ENCODE measurements at regions not wholly inside any gene's neighbourhood (a gene's known extent, or its start where the extent isn't known, plus 50 kb on each side); places are given as distances from the start of the nearest gene placed in this dataset.

DNA sequence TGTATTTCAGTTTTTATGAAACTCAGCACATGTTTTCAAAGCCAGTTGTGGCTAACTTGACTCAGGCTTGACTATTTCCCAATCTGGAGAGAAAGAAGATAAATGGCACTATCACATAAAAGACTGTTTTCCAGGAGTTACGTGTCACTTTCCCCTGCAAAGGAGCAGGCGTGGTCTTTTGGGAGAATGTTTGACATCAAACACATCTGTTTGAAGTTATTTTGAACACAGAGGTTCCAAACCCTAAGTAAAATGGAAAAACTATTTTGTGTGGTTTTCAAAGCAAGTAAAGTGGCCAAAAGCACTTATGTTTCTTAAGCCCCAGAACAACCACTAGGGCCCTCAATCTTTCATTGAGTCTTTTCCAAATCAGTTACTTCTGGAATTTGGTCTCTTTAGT lies 89.7 kb downstream of the FOXF2 start:
- TF ChIP-seq, protein P1, sequence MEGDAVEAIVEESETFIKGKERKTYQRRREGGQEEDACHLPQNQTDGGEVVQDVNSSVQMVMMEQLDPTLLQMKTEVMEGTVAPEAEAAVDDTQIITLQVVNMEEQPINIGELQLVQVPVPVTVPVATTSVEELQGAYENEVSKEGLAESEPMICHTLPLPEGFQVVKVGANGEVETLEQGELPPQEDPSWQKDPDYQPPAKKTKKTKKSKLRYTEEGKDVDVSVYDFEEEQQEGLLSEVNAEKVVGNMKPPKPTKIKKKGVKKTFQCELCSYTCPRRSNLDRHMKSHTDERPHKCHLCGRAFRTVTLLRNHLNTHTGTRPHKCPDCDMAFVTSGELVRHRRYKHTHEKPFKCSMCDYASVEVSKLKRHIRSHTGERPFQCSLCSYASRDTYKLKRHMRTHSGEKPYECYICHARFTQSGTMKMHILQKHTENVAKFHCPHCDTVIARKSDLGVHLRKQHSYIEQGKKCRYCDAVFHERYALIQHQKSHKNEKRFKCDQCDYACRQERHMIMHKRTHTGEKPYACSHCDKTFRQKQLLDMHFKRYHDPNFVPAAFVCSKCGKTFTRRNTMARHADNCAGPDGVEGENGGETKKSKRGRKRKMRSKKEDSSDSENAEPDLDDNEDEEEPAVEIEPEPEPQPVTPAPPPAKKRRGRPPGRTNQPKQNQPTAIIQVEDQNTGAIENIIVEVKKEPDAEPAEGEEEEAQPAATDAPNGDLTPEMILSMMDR (IDR thresholded peaks at IDR 0.05; ENCODE audit: insufficient read depth, low read length, poor library complexity, severe bottlenecking), result no peak
- Histone ChIP-seq H3K27me3 (ENCODE audit: control insufficient read depth, insufficient read depth, low read length) (no peaks in the 10 kb centered on the region), H3K4me3 (ENCODE audit: low read depth, low read length) (no peak overlapping the region), H3K36me3 (ENCODE audit: control insufficient read depth, insufficient read depth, low read length) (no peaks in the 10 kb centered on the region)
- no peak for DNase-seq (ENCODE audit: low read depth)

DNA sequence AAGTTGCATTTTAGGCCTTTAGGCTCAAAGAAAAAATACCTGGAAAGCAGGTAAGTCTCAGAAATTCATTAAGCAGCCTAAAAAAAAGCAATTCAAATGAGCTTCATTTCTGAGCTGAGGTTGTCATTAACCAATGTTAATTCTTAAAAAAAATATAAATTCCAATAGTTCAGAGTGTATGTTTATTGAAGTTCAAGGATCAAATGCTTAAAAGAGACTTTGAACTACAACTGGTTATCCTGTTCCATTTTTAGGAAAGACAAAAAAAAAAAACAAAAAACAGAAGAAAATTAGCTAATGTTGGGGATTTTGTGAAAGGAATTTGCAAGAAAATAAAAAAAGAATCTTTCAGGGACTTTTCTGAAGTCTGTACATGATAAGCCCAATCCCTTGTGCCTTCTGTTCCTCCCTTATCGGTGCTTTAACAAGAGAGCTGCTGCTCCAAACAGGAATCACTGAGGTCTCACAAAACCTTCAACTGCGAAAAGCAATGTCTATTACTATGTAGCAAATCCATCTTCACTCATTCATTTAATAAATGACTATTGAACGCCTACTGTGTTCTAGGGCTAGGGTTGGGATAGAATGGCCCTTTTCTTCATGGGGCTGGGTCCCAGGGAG lies 90.3 kb downstream of the FOXF2 start:
- TF ChIP-seq, protein P1 (IDR thresholded peaks at IDR 0.05; ENCODE audit: insufficient read depth, low read length, poor library complexity, severe bottlenecking), result no peak
- Histone ChIP-seq H3K27me3 (ENCODE audit: control insufficient read depth, insufficient read depth, low read length) (no peaks in the 10 kb centered on the region), H3K36me3 (ENCODE audit: control insufficient read depth, insufficient read depth, low read length) (no peaks in the 10 kb centered on the region), H3K4me3 (ENCODE audit: low read depth, low read length) (no peak overlapping the region)
- DNase-seq (ENCODE audit: low read depth), result no peak

DNA sequence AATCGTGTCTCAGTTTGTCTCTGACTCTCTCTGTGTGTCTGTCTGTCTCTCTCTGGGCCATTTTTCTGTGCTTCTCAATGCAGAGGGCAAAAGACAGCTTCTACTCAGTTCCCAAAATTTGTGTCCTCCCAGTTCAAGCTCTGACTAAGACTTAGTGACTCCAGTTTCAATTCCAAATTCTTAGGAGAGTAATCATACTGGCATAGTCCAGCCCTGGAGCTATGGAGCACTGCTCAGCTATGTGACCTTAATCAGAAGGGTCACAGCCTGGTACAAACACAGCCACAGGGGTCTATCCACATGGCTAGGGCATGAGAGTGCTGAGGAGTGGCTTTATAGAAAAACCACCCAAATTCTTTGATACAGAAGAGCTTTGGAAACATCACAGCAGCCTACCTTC lies 91.9 kb downstream of the FOXF2 start:
- Histone ChIP-seq H3K27me3 (ENCODE audit: control insufficient read depth, insufficient read depth, low read length) (no peaks in the 10 kb centered on the region), H3K36me3 (ENCODE audit: control insufficient read depth, insufficient read depth, low read length) (no peaks in the 10 kb centered on the region), H3K4me3 (ENCODE audit: low read depth, low read length) (no peak overlapping the region)
- peak; percentile 63 for DNase-seq (ENCODE audit: low read depth)
- TF ChIP-seq, protein P1 (IDR thresholded peaks at IDR 0.05; ENCODE audit: insufficient read depth, low read length, poor library complexity, severe bottlenecking), result no peak

DNA sequence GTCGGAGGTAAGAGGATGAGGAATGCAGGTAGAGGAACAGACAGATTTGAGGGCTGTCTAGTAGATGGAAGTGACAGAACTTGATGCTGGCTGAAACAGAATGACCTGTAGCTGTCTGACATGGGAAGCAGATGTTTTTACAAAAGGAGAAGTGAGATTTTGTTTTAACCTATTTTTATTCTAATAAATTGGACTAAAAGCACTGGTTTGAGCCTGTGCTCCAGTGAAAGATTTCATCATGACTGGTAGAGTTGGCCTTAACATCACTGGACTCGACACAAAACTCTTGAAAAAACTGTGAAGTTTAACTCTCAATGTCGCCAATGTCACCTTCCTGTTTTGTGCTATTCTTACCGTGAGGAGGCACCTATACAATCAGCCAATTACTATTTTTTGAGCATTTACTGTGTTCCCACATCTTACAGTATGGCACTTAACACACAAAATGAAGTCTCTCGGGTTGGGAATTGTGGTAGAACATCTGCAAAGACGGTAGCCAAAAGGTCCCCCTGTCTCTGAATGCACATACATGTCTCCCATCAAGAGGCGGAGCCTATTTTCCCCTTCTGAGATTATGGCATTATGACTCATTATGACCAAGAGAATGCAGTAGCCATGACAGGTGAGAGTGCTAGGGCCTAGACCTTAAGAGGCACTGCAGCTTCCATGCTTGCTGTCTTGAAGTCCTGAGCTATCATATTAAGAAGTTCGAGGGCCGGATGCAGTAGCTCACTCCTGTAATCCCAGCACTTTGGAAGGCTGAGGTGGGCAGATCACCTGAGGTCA lies 93.2 kb downstream of the FOXF2 start:
- no peaks in the 10 kb centered on the region for H3K36me3 ChIP-seq (ENCODE audit: control insufficient read depth, insufficient read depth, low read length)

DNA sequence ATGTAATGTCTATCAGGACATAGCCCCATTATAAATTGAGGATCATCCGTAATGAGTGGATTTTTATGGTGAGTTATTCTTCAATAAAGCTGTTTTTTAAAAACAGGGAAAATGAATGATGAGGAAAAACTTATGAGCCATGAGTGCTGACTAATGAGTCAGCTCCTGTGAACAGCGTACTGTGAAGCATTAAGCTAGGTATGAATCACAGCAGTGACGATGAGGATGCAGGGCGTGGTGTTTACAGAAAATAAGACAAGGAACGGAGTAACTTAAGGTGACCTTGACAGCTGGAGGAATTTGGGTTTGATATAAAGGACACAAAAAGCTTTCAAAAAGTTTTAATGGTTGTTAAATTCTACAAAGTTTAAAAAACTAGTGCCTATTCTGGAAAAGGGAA lies 96.3 kb downstream of the FOXF2 start:
- no peaks in the 10 kb centered on the region for H3K36me3 ChIP-seq (ENCODE audit: control insufficient read depth, insufficient read depth, low read length)
- H3K4me3 ChIP-seq (ENCODE audit: low read depth, low read length), result no peak overlapping the region
- TF ChIP-seq, protein P1 (IDR thresholded peaks at IDR 0.05; ENCODE audit: insufficient read depth, low read length, poor library complexity, severe bottlenecking), result no peak
- DNase-seq (ENCODE audit: low read depth), result peak; percentile 82
- H3K27me3 ChIP-seq (ENCODE audit: control insufficient read depth, insufficient read depth, low read length), result no peaks in the 10 kb centered on the region

More for the DNA sequence above, 93.2 kb downstream of the FOXF2 start:
- no peaks in the 10 kb centered on the region for H3K27me3 ChIP-seq (ENCODE audit: control insufficient read depth, insufficient read depth, low read length)
- no peak overlapping the region for H3K4me3 ChIP-seq (ENCODE audit: low read depth, low read length)
- TF ChIP-seq, protein P1 (IDR thresholded peaks at IDR 0.05; ENCODE audit: insufficient read depth, low read length, poor library complexity, severe bottlenecking), result no peak
- DNase-seq (ENCODE audit: low read depth), result no peak
